D721Med (cell line): ENCODE measurements at regions not wholly inside any gene's neighbourhood (a gene's known extent, or its start where the extent isn't known, plus 50 kb on each side); places are given as distances from the start of the nearest gene placed in this dataset.

Experiments
- DNase-seq: peaks from one replicate; pipeline ENCODE4 v3.0.0; 2011; ENCODE audit warnings: low spot score; ENCODE audit not compliant: insufficient read length
- FAIRE-seq: peaks from 2 replicates; lab custom pipeline; 2011; peaks lifted over from hg19 to GRCh38; lab: Jason Lieb, UNC
- CTCF ChIP-seq: IDR thresholded peaks from 2 replicates; pipeline ENCODE4 v1.5.1; 2012; ENCODE audit warnings: mild to moderate bottlenecking, control low read depth; ENCODE audit not compliant: insufficient read depth; ENCODE audit errors: missing control alignments

GRCh38 chr7:85464042-85464651 lies 277.3 kb upstream of the SEMA3D start:
- peak; percentile 31 for TF ChIP-seq CTCF
- DNase-seq = no peak
- FAIRE-seq = no peak

GRCh38 chr7:85462671-85463070 lies 275.8 kb upstream of the SEMA3D start:
- no peak for DNase-seq
- TF ChIP-seq CTCF = no peak
- no peak for FAIRE-seq

- DNase-seq (no peak), FAIRE-seq (no peak)
- no peak for TF ChIP-seq CTCF
These were observed 271.1 kb upstream of the SEMA3D start for GRCh38 chr7:85457911-85458310.

GRCh38 chr7:85456254-85456653 lies 269.4 kb upstream of the SEMA3D start:
- FAIRE-seq (no peak), DNase-seq (no peak)
- peak; percentile 31 for TF ChIP-seq CTCF

GRCh38 chr7:85454904-85455303 lies 268.0 kb upstream of the SEMA3D start:
- FAIRE-seq (no peak), DNase-seq (no peak)
- no peak for TF ChIP-seq CTCF

GRCh38 chr7:85452674-85453073 lies 265.8 kb upstream of the SEMA3D start:
- DNase-seq = no peak
- FAIRE-seq = no peak
- TF ChIP-seq CTCF = no peak

GRCh38 chr7:85449478-85449877 lies 262.6 kb upstream of the SEMA3D start:
- DNase-seq (no peak), FAIRE-seq (no peak)
- no peak for TF ChIP-seq CTCF
